ENCODE measurements at regions not wholly inside any gene's neighbourhood (a gene's known extent, or its start where the extent isn't known, plus 50 kb on each side); places are given as distances from the start of the nearest gene placed in this dataset.

DNA sequence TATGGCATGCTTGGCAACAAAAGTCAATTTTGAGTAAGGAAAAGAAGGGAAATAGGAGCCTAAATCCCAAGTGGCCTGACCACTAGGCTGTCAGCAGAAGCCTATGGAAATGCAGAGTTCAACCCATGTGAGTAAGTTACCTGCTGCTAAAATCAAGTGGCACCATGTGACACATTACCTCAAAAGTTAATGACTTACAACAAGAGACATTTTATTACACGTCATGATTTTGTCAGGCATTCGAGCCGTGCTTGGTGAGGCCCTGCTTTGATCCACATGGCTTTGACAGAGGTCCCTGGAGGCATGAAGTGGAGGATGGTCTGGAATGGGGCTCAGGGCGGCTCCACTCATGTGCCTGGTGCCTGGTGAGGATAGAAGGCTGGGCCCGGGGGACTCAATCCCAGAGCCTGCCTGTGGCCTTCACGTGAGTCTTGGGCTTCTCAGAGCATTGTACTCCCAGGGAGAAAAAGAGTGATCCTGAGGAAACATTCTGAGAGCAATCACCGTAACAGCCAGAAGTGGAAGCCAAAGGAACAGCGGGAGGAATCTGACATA is 339.1 kb upstream of the B3GAT1 start (continued):
- TF ChIP-seq, protein P1, sequence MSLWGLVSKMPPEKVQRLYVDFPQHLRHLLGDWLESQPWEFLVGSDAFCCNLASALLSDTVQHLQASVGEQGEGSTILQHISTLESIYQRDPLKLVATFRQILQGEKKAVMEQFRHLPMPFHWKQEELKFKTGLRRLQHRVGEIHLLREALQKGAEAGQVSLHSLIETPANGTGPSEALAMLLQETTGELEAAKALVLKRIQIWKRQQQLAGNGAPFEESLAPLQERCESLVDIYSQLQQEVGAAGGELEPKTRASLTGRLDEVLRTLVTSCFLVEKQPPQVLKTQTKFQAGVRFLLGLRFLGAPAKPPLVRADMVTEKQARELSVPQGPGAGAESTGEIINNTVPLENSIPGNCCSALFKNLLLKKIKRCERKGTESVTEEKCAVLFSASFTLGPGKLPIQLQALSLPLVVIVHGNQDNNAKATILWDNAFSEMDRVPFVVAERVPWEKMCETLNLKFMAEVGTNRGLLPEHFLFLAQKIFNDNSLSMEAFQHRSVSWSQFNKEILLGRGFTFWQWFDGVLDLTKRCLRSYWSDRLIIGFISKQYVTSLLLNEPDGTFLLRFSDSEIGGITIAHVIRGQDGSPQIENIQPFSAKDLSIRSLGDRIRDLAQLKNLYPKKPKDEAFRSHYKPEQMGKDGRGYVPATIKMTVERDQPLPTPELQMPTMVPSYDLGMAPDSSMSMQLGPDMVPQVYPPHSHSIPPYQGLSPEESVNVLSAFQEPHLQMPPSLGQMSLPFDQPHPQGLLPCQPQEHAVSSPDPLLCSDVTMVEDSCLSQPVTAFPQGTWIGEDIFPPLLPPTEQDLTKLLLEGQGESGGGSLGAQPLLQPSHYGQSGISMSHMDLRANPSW (CRISPR knock-in tag; conservative IDR thresholded peaks at IDR 0.05; ENCODE audit: low read depth), result no peak
- TF ChIP-seq GTF2I (CRISPR knock-in tag; conservative IDR thresholded peaks at IDR 0.05) (no peak), ZNF512 (CRISPR knock-in tag; IDR thresholded peaks at IDR 0.05; ENCODE audit: borderline replicate concordance) (no peak), MXD4 (CRISPR knock-in tag; IDR thresholded peaks at IDR 0.05; ENCODE audit: borderline replicate concordance) (no peak)

GRCh38 chr11:134750619-134751018 is 338.6 kb upstream of the B3GAT1 start:
- CTCF ChIA-PET, result no interaction called here
- POLR2A ChIA-PET, result no interaction called here
- Mint-ChIP-seq H3K4me3 (no peak overlapping the region), H3K4me1 (peaks cover 27% of the 10 kb centered on the region), H3K36me3 (peaks cover 34% of the 10 kb centered on the region), H3K27ac (no peak overlapping the region), H3K9me3 (peaks cover 50% of the 10 kb centered on the region), H3K27me3 (ENCODE audit: low read depth) (peaks cover 88% of the 10 kb centered on the region)
- DNase-seq (ENCODE audit: low spot score), result no peak
- TF ChIP-seq, protein P2, sequence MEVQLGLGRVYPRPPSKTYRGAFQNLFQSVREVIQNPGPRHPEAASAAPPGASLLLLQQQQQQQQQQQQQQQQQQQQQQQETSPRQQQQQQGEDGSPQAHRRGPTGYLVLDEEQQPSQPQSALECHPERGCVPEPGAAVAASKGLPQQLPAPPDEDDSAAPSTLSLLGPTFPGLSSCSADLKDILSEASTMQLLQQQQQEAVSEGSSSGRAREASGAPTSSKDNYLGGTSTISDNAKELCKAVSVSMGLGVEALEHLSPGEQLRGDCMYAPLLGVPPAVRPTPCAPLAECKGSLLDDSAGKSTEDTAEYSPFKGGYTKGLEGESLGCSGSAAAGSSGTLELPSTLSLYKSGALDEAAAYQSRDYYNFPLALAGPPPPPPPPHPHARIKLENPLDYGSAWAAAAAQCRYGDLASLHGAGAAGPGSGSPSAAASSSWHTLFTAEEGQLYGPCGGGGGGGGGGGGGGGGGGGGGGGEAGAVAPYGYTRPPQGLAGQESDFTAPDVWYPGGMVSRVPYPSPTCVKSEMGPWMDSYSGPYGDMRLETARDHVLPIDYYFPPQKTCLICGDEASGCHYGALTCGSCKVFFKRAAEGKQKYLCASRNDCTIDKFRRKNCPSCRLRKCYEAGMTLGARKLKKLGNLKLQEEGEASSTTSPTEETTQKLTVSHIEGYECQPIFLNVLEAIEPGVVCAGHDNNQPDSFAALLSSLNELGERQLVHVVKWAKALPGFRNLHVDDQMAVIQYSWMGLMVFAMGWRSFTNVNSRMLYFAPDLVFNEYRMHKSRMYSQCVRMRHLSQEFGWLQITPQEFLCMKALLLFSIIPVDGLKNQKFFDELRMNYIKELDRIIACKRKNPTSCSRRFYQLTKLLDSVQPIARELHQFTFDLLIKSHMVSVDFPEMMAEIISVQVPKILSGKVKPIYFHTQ (CRISPR knock-in tag; IDR thresholded peaks at IDR 0.05), result no peak
- no peak for TF ChIP-seq MXD4 (CRISPR knock-in tag; IDR thresholded peaks at IDR 0.05; ENCODE audit: borderline replicate concordance)
- TF ChIP-seq GTF2I (CRISPR knock-in tag; conservative IDR thresholded peaks at IDR 0.05), result no peak
- no peak for TF ChIP-seq CDX4 (CRISPR knock-in tag; IDR thresholded peaks at IDR 0.05; ENCODE audit: borderline replicate concordance)
- no peak for TF ChIP-seq ATF2 (CRISPR knock-in tag; IDR thresholded peaks at IDR 0.05; ENCODE audit: borderline replicate concordance, low read depth)
- TF ChIP-seq ZNF263 (CRISPR knock-in tag; IDR thresholded peaks at IDR 0.05; ENCODE audit: low read depth), result no peak
- TF ChIP-seq HMGA2 (CRISPR knock-in tag; IDR thresholded peaks at IDR 0.05), result no peak
- TF ChIP-seq, protein P3, sequence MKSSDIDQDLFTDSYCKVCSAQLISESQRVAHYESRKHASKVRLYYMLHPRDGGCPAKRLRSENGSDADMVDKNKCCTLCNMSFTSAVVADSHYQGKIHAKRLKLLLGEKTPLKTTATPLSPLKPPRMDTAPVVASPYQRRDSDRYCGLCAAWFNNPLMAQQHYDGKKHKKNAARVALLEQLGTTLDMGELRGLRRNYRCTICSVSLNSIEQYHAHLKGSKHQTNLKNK (CRISPR knock-in tag; IDR thresholded peaks at IDR 0.05), result no peak
- TF ChIP-seq NR1H2 (CRISPR knock-in tag; IDR thresholded peaks at IDR 0.05), result no peak
- TF ChIP-seq, protein P4, sequence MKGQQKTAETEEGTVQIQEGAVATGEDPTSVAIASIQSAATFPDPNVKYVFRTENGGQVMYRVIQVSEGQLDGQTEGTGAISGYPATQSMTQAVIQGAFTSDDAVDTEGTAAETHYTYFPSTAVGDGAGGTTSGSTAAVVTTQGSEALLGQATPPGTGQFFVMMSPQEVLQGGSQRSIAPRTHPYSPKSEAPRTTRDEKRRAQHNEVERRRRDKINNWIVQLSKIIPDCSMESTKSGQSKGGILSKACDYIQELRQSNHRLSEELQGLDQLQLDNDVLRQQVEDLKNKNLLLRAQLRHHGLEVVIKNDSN (CRISPR knock-in tag; IDR thresholded peaks at IDR 0.05), result no peak
- no peak for TF ChIP-seq ATF1 (CRISPR knock-in tag; IDR thresholded peaks at IDR 0.05)
- no peak for TF ChIP-seq JAZF1 (CRISPR knock-in tag; IDR thresholded peaks at IDR 0.05)
- TF ChIP-seq PRDM15 (CRISPR knock-in tag; IDR thresholded peaks at IDR 0.05), result no peak
- TF ChIP-seq, protein P5, sequence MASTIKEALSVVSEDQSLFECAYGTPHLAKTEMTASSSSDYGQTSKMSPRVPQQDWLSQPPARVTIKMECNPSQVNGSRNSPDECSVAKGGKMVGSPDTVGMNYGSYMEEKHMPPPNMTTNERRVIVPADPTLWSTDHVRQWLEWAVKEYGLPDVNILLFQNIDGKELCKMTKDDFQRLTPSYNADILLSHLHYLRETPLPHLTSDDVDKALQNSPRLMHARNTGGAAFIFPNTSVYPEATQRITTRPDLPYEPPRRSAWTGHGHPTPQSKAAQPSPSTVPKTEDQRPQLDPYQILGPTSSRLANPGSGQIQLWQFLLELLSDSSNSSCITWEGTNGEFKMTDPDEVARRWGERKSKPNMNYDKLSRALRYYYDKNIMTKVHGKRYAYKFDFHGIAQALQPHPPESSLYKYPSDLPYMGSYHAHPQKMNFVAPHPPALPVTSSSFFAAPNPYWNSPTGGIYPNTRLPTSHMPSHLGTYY (CRISPR knock-in tag; IDR thresholded peaks at IDR 0.05), result no peak
- no peak for ATAC-seq

All from WTC11 (cell line).